GM23248 (cell line): ENCODE measurements at regions not wholly inside any gene's neighbourhood (a gene's known extent, or its start where the extent isn't known, plus 50 kb on each side); places are given as distances from the start of the nearest gene placed in this dataset.

Experiments
- EZH2 ChIP-seq: fragments of 200-600 bp; sonication (generic); IDR thresholded peaks from 2 replicates; pipeline ENCODE4 v1.6.1; 2018; ENCODE audit warnings: antibody characterized with exemption, mild to moderate bottlenecking; ENCODE audit not compliant: insufficient read depth, poor library complexity, severe bottlenecking
- EZH2phosphoT487 ChIP-seq: fragments of 200-600 bp; sonication (generic); IDR thresholded peaks from 2 replicates; pipeline ENCODE4 v1.6.1; 2018; ENCODE audit warnings: antibody characterized with exemption, moderate library complexity, mild to moderate bottlenecking, low read depth; ENCODE audit not compliant: insufficient read depth

GRCh38 chr3:22245811-22246583, 495.0 kb upstream of the ZNF385D start:
- TF ChIP-seq EZH2 (no peak), EZH2phosphoT487 (no peak)
